Heart left ventricle (tissue), 16 donors: ENCODE measurements at regions not wholly inside any gene's neighbourhood (a gene's known extent, or its start where the extent isn't known, plus 50 kb on each side); places are given as distances from the start of the nearest gene placed in this dataset.

Experiments used
- ATAC-seq, 4 donors: fragments of 200-7000 bp; cut with Tn5 transposase; one replicate each; pipeline ENCODE4 v1.9.1; 2020 to 2022; ENCODE audit warnings: moderate library complexity in 4 of 4, mild to moderate bottlenecking in 3 of 4, moderate number of reproducible peaks in 1 of 4
- DNase-seq, 5 donors: peaks; one replicate each; pipeline ENCODE4 v3.0.0-alpha.2; 2020
- H3K27ac ChIP-seq, 12 donors: fragments of 200-600 bp; sonication (generic) in 4 of 12; one replicate each; pipeline versions ENCODE4 v1.5.0 to v1.8.0; 2016 to 2022; ENCODE audit warnings: mild to moderate bottlenecking in 2 of 12
- H3K27me3 ChIP-seq, 9 donors: fragments of 200-600 bp; sonication (generic) in 2 of 9; one replicate each; pipeline versions ENCODE4 v1.5.1 to v1.8.0; 2016 to 2022; ENCODE audit warnings: mild to moderate bottlenecking in 3 of 9
- H3K36me3 ChIP-seq, 9 donors: fragments of 200-600 bp; sonication (generic) in 2 of 9; one replicate each; pipeline versions ENCODE4 v1.5.0 to v1.8.0; 2018 to 2022; ENCODE audit warnings: mild to moderate bottlenecking in 2 of 9
- H3K4me1 ChIP-seq, 12 donors: fragments of 200-600 bp; sonication (generic) in 4 of 12; one replicate each; pipeline versions ENCODE4 v1.5.0 to v1.8.0; 2016 to 2022; ENCODE audit warnings: mild to moderate bottlenecking in 3 of 12
- H3K4me3 ChIP-seq, 12 donors: fragments of 200-600 bp; sonication (generic) in 4 of 12; one replicate each; pipeline versions ENCODE4 v1.5.0 to v1.8.0; 2017 to 2022; ENCODE audit warnings: mild to moderate bottlenecking in 9 of 12, moderate library complexity in 4 of 12
- H3K9me3 ChIP-seq, 12 donors: fragments of 200-600 bp; sonication (generic) in 4 of 12; one replicate each; pipeline versions ENCODE4 v1.5.0 to v1.8.0; 2016 to 2022; ENCODE audit warnings: mild to moderate bottlenecking in 1 of 12
- CTCF ChIP-seq, 12 donors: fragments of 200-600 bp; sonication (generic) in 4 of 12; IDR thresholded peaks; one replicate each; pipeline versions ENCODE4 v1.5.0 to v1.8.0; 2018 to 2022; ENCODE audit warnings: antibody characterized with exemption in 12 of 12, mild to moderate bottlenecking in 5 of 12
- POLR2A ChIP-seq, 2 donors: fragments of 450-650 bp; IDR thresholded peaks; one replicate each; pipeline ENCODE4 v1.6.1; 2017; ENCODE audit warnings: antibody characterized with exemption in 2 of 2, mild to moderate bottlenecking in 2 of 2, moderate library complexity in 2 of 2
- WGBS, 4 donors: extraction: QIAGEN DNeasy Blood & Tissue Kit in 2 of 4; methylation state at CpG; one replicate each; pipeline versions ENCODE4 v1.1.5 to v1.1.7; 2013 to 2018; 5-methylcytosine and 5-hydroxymethylcytosine counted together
- intact Hi-C, 10 donors: fragments of 100-400 bp; cut with DNase I; formaldehyde crosslinking; loops; one replicate each; pipeline versions ENCODE4 v1.11.1 to v1.14.2; 2022
- donor health status: ischemic (EF 13 %, LVEDD 7.1; RV severe dilation, severe dysfunction).
- donor health status: healthy with polysubstance abuse.
- donor health status: DM: no; HTN: yes; CAD: no.
- donor health status: DM: no; HTN: no; CAD: no.
- donor health status: ischemic (EF 25% LVEDD 6.9; RV normal size, moderate dysfunction).
- donor health status: ischemic (EF 25% LVEDD 5.7; RV mildly dilated, moderate dysfunction).
- donor health status: healthy.
- donor health status: DM: yes; HTN: yes; CAD: no.
- donor health status: ischemic (EF 35%, LVEDD 5.7; RV mildly dilated, moderate dysfunction).
- donor health status: nonischemic (EF 11% LVEDD 7.7; RV severe dilation, severe dysfunction).
- donor health status: DM: yes; HTN: yes; CAD: no.
- donor health status: PGD.
- donor health status: ischemic (EF 29% LVEDD 5.4; RV normal size, mild dysfunction).
- donor health status: nonischemic (EF 23%, LVEDD 6.1; RV moderate dilation, normal function).

- no peaks in the 10 kb centered on the region for H3K9me3 ChIP-seq
- intact Hi-C loops, result loop anchor here in 1 of 10 donors (10.0 kb wide), 1 partner anchor 56 kb away; no protein-coding TSS in a partner anchor
- TF ChIP-seq POLR2A (IDR thresholded peaks at IDR 0.05) (no peak), CTCF (IDR thresholded peaks at IDR 0.05) (no peak)
- ATAC-seq (peak in 1 of 4 donors; percentile 11), DNase-seq (peak in 1 of 5 donors; percentile 28)
- no peaks in the 10 kb centered on the region for H3K36me3 ChIP-seq
- 67 to 70% (median 69%) methylated on average over 4 to 6 of the region's 6 CpGs for WGBS, 4 donors
- no peaks in the 10 kb centered on the region for H3K4me1 ChIP-seq
- peaks cover 0 to 19% (median 0%) of the 10 kb centered on the region in 9 donors for H3K27me3 ChIP-seq
- H3K4me3 ChIP-seq, result no peak overlapping the region
- H3K27ac ChIP-seq, result no peak overlapping the region
Measured at GRCh38 chr1:29549001-29549400, 312.7 kb downstream of the PTPRU start.

- no peak for ATAC-seq
- intact Hi-C loops, result loop anchor here in 1 of 10 donors (10.0 kb wide), 1 partner anchor 57 kb away; no protein-coding TSS in a partner anchor
- 41 to 47% (median 42%) methylated on average over 5 of the region's 5 CpGs for WGBS, 4 donors
Measured at GRCh38 chr1:29548091-29548490, 311.8 kb downstream of the PTPRU start.

GRCh38 chr1:29547300-29547699 is 311.0 kb downstream of the PTPRU start:
- H3K27me3 ChIP-seq, result peaks cover 0 to 19% (median 0%) of the 10 kb centered on the region in 9 donors
- no peaks in the 10 kb centered on the region for H3K36me3 ChIP-seq
- H3K4me3 ChIP-seq, result no peak overlapping the region
- TF ChIP-seq POLR2A (IDR thresholded peaks at IDR 0.05) (no peak), CTCF (IDR thresholded peaks at IDR 0.05) (no peak)
- WGBS, 4 donors, result 83 to 93% (median 90%) methylated on average over 5 of the region's 5 CpGs
- H3K9me3 ChIP-seq, result no peaks in the 10 kb centered on the region
- ATAC-seq, result no peak
- H3K4me1 ChIP-seq, result no peaks in the 10 kb centered on the region
- intact Hi-C loops, result loop anchor here in 1 of 10 donors (10.0 kb wide), 1 partner anchor 58 kb away; no protein-coding TSS in a partner anchor
- no peak overlapping the region for H3K27ac ChIP-seq
- no peak for DNase-seq

More at GRCh38 chr1:29548091-29548490, 311.8 kb downstream of the PTPRU start:
- Histone ChIP-seq H3K4me1 (no peaks in the 10 kb centered on the region), H3K27me3 (peaks cover 0 to 19% (median 0%) of the 10 kb centered on the region in 9 donors), H3K4me3 (no peak overlapping the region), H3K9me3 (no peaks in the 10 kb centered on the region), H3K27ac (no peak overlapping the region), H3K36me3 (no peaks in the 10 kb centered on the region)
- no peak for DNase-seq
- no peak for TF ChIP-seq CTCF (IDR thresholded peaks at IDR 0.05)
- TF ChIP-seq POLR2A (IDR thresholded peaks at IDR 0.05), result no peak

- no peaks in the 10 kb centered on the region for H3K4me1 ChIP-seq
- DNase-seq (no peak), ATAC-seq (no peak)
- H3K27me3 ChIP-seq, result peaks cover 0 to 18% (median 0%) of the 10 kb centered on the region in 9 donors
- H3K27ac ChIP-seq, result no peak overlapping the region
- no peak overlapping the region for H3K4me3 ChIP-seq
- intact Hi-C loops, result loop anchor here in 1 of 10 donors (10.0 kb wide), 1 partner anchor 58 kb away; no protein-coding TSS in a partner anchor
- H3K36me3 ChIP-seq, result no peaks in the 10 kb centered on the region
- WGBS, 4 donors, result 79 to 96% (median 81%) methylated on average over 3 of the region's 3 CpGs
- TF ChIP-seq CTCF (IDR thresholded peaks at IDR 0.05) (no peak), POLR2A (IDR thresholded peaks at IDR 0.05) (no peak)
- no peaks in the 10 kb centered on the region for H3K9me3 ChIP-seq
Measured at GRCh38 chr1:29546496-29546895, 310.2 kb downstream of the PTPRU start.
